ENCODE measurements at regions not wholly inside any gene's neighbourhood (a gene's known extent, or its start where the extent isn't known, plus 50 kb on each side); places are given as distances from the start of the nearest gene placed in this dataset.

DNA sequence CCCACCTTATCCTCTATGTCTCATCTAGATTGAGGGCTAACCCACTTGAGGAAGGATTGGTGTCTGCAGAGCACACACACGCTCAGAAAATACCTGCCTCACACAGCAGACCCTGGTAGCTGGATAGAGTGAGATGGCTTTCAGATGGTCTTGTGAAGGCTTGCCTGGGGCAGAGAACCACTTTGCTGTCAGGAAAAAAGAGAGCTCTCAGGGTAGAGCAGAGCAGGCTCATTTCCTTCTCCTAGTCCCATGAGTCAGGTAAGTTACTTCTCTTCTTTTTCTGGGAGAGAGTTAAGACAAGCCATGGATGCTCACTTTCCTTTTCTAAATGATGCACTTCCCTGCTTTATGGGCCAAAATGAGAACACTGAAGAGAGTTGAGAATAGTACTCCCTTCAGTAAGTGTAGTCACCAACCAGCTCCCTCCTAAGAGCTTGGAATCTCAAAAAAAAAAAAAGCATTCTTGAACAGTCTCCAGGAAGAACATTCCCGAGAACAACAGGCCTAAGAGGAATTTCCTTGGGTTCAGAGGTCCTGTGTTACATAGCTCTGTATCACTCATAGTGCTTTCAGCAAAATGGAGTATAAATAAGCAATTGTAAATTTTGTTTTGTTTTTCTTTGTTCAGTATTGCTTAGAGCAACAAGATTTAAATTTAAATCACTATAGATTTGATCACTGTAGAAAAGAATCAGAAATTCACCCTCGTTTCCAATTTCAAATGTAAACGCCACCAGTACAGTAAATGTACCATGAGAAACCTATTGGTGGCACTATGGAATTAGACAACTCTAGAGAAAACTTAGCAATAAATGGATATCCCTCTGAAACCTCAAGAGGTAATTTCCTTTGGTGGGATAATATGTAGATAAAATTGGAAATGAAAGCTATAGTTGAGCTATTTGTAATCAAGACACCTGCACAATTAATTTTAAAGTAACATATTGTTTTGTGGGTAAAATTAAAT lies 530.3 kb downstream of the RFPL4B start:
- Histone ChIP-seq H3K4me3 (ENCODE audit: low read depth in 2 of 2, low read length in 2 of 2) (no peak overlapping the region), H3K4me1 (ENCODE audit: control insufficient read depth, insufficient read depth, low read length) (no peaks in the 10 kb centered on the region), H3K9me3 (ENCODE audit: control insufficient read depth, insufficient read depth, low read depth, low read length) (no peaks in the 10 kb centered on the region), H3K27me3 (ENCODE audit: control insufficient read depth, insufficient read depth, low read length) (no peaks in the 10 kb centered on the region), H3K36me3 (ENCODE audit: control insufficient read depth, insufficient read depth, low read length) (no peaks in the 10 kb centered on the region), H3K27ac (ENCODE audit: low read length) (peak overlapping the region; percentile 9; the same call in 1 of the 2 replicates)
- TF ChIP-seq, protein P1, sequence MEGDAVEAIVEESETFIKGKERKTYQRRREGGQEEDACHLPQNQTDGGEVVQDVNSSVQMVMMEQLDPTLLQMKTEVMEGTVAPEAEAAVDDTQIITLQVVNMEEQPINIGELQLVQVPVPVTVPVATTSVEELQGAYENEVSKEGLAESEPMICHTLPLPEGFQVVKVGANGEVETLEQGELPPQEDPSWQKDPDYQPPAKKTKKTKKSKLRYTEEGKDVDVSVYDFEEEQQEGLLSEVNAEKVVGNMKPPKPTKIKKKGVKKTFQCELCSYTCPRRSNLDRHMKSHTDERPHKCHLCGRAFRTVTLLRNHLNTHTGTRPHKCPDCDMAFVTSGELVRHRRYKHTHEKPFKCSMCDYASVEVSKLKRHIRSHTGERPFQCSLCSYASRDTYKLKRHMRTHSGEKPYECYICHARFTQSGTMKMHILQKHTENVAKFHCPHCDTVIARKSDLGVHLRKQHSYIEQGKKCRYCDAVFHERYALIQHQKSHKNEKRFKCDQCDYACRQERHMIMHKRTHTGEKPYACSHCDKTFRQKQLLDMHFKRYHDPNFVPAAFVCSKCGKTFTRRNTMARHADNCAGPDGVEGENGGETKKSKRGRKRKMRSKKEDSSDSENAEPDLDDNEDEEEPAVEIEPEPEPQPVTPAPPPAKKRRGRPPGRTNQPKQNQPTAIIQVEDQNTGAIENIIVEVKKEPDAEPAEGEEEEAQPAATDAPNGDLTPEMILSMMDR (IDR thresholded peaks at IDR 0.05): peak; percentile 49; the same call in 1 of the 2 replicates
- TF ChIP-seq POLR2AphosphoS5 (IDR thresholded peaks at IDR 0.05; ENCODE audit: low read depth, low read length): no peak
- no peak for TF ChIP-seq SIN3A (IDR thresholded peaks at IDR 0.05; ENCODE audit: borderline replicate concordance, insufficient read depth, low read depth, low read length)
- TF ChIP-seq TCF7L2 (IDR thresholded peaks at IDR 0.05; ENCODE audit: low read depth, low read length): no peak
- TF ChIP-seq, protein P2, sequence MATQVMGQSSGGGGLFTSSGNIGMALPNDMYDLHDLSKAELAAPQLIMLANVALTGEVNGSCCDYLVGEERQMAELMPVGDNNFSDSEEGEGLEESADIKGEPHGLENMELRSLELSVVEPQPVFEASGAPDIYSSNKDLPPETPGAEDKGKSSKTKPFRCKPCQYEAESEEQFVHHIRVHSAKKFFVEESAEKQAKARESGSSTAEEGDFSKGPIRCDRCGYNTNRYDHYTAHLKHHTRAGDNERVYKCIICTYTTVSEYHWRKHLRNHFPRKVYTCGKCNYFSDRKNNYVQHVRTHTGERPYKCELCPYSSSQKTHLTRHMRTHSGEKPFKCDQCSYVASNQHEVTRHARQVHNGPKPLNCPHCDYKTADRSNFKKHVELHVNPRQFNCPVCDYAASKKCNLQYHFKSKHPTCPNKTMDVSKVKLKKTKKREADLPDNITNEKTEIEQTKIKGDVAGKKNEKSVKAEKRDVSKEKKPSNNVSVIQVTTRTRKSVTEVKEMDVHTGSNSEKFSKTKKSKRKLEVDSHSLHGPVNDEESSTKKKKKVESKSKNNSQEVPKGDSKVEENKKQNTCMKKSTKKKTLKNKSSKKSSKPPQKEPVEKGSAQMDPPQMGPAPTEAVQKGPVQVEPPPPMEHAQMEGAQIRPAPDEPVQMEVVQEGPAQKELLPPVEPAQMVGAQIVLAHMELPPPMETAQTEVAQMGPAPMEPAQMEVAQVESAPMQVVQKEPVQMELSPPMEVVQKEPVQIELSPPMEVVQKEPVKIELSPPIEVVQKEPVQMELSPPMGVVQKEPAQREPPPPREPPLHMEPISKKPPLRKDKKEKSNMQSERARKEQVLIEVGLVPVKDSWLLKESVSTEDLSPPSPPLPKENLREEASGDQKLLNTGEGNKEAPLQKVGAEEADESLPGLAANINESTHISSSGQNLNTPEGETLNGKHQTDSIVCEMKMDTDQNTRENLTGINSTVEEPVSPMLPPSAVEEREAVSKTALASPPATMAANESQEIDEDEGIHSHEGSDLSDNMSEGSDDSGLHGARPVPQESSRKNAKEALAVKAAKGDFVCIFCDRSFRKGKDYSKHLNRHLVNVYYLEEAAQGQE (IDR thresholded peaks at IDR 0.05; ENCODE audit: insufficient read depth in 1 of 2, low read depth in 2 of 2, low read length in 1 of 2): no peak
- POLR2A ChIA-PET: interaction anchor here (0.6 kb wide), 1 partner anchor 15 kb away, joined by 6 read pairs; no protein-coding TSS in a partner anchor
- CTCF ChIA-PET: interaction anchor here (0.6 kb wide), 2 partner anchors 129 to 177 kb away, joined by 3 to 7 read pairs; no protein-coding TSS in a partner anchor
- intact Hi-C loops (cut with micrococcal nuclease; ENCODE audit: unreplicated experiment): no loop called here
- peak; percentile 48; the same call in 1 of the 2 replicates for ATAC-seq
- no TSS peak for BruUV-seq (replicated peaks)
- in situ Hi-C loops (cut with HindIII; ENCODE audit: low pct_unique_long_range_greater_than_20kb, low sequenced_read_pairs): no loop called here
- DNase-seq (ENCODE audit: low read depth, low spot score): no peak

DNA sequence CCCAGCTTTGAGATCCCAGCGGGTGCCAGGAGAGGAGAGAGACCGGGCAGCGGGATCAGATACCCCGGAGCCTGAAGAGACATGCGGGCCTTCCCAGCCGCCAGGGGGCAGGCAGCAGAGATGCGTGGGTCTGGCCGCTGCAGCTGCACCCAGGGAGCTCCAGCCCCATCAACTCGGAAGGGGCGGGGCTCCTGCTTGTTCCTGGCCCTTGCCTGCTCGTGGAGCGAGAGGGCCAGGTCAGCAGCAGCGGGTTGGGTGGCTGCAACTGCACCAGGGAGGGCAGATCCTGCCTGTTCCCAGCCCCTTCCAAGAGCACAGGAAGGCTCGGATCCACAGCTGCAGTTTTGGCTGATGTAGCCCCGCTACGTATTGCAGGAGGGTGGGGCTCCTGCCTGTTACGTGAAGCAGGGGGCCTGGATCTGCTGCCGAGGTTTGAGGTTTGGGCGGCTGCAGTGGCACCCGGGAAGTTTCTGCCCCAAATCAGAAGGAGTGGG lies 532.8 kb downstream of the RFPL4B start:
- in situ Hi-C loops (cut with HindIII; ENCODE audit: low pct_unique_long_range_greater_than_20kb, low sequenced_read_pairs) (no loop called here), intact Hi-C loops (cut with micrococcal nuclease; ENCODE audit: unreplicated experiment) (no loop called here)
- Histone ChIP-seq H3K36me3 (ENCODE audit: control insufficient read depth, insufficient read depth, low read length) (no peaks in the 10 kb centered on the region), H3K9me3 (ENCODE audit: control insufficient read depth, insufficient read depth, low read depth, low read length) (no peaks in the 10 kb centered on the region; the same call in 1 of the 2 replicates), H3K27me3 (ENCODE audit: control insufficient read depth, insufficient read depth, low read length) (no peaks in the 10 kb centered on the region), H3K4me3 (ENCODE audit: low read depth in 2 of 2, low read length in 2 of 2) (no peak overlapping the region), H3K27ac (ENCODE audit: low read length) (no peak overlapping the region), H3K4me1 (ENCODE audit: control insufficient read depth, insufficient read depth, low read length) (no peaks in the 10 kb centered on the region)
- ChIA-PET POLR2A (no interaction called here), CTCF (no interaction called here)
- no TSS peak for BruUV-seq (replicated peaks)
- ATAC-seq (no peak), DNase-seq (ENCODE audit: low read depth, low spot score) (no peak)
- TF ChIP-seq SIN3A (IDR thresholded peaks at IDR 0.05; ENCODE audit: borderline replicate concordance, insufficient read depth, low read depth, low read length): no peak
- no peak for TF ChIP-seq TCF7L2 (IDR thresholded peaks at IDR 0.05; ENCODE audit: low read depth, low read length)
- TF ChIP-seq, protein P1 (IDR thresholded peaks at IDR 0.05): no peak
- TF ChIP-seq POLR2AphosphoS5 (IDR thresholded peaks at IDR 0.05; ENCODE audit: low read depth, low read length): no peak
- TF ChIP-seq, protein P2 (IDR thresholded peaks at IDR 0.05; ENCODE audit: insufficient read depth in 1 of 2, low read depth in 2 of 2, low read length in 1 of 2): no peak
